Activated CD8-positive, alpha-beta memory T cell treated with anti-CD3 and anti-CD28 coated beads, Interleukin-2, amount 50 U/mL, for 24 hours (primary cell): ENCODE measurements at regions not wholly inside any gene's neighbourhood (a gene's known extent, or its start where the extent isn't known, plus 50 kb on each side); places are given as distances from the start of the nearest gene placed in this dataset.
"Not testable (repeated sequence)": the region's sequence is repeated elsewhere in the genome, so short reads cannot be mapped to it uniquely, and the experiment has no call there.

ENCODE experiments used
- DNase-seq: peaks from one replicate; pipeline ENCODE4 v3.0.0-alpha.2; 2020; ENCODE audit errors: extremely low read depth

- DNase-seq = no peak
Measured at GRCh38 chr10:94125856-94126255, 132.1 kb downstream of the PLCE1 start.

GRCh38 chr10:94129393-94130130 is 135.8 kb downstream of the PLCE1 start:
- DNase-seq = no peak

GRCh38 chr10:94131885-94132284 is 138.2 kb downstream of the PLCE1 start:
- no peak for DNase-seq

- no peak for DNase-seq
Measured at GRCh38 chr10:94133239-94133638, 139.5 kb downstream of the PLCE1 start.

GRCh38 chr10:94137747-94138146 is 144.0 kb downstream of the PLCE1 start:
- no peak for DNase-seq

GRCh38 chr10:94138391-94138790 is 144.7 kb downstream of the PLCE1 start:
- DNase-seq = no peak

- no peak for DNase-seq
Measured at GRCh38 chr10:94143261-94143660, 149.5 kb downstream of the PLCE1 start.

GRCh38 chr10:94146313-94146712 is 152.6 kb downstream of the PLCE1 start:
- DNase-seq = no peak

- DNase-seq = no peak
Measured at GRCh38 chr10:94146746-94147145, 153.0 kb downstream of the PLCE1 start.

- no peak for DNase-seq
Measured at GRCh38 chr10:94149702-94150101, 156.0 kb downstream of the PLCE1 start.

- no peak for DNase-seq
Measured at GRCh38 chr10:94150541-94151184, 156.9 kb downstream of the PLCE1 start.

GRCh38 chr10:94155722-94156271 is 162.1 kb downstream of the PLCE1 start:
- no peak for DNase-seq

- DNase-seq = no peak
Measured at GRCh38 chr10:94156453-94156852, 162.7 kb downstream of the PLCE1 start.

GRCh38 chr10:94165158-94165611 is 171.5 kb downstream of the PLCE1 start:
- not testable (repeated sequence) for DNase-seq

- no peak for DNase-seq
Measured at GRCh38 chr10:94172332-94172731, 178.6 kb downstream of the PLCE1 start.

GRCh38 chr10:94173594-94173993 is 179.9 kb downstream of the PLCE1 start:
- DNase-seq = no peak

GRCh38 chr10:94174838-94175237 is 181.1 kb downstream of the PLCE1 start:
- DNase-seq = no peak

- no peak for DNase-seq
Measured at GRCh38 chr10:94178475-94179253, 184.1 kb downstream of the NOC3L start.

- DNase-seq = no peak
Measured at GRCh38 chr10:94180576-94180975, 182.2 kb downstream of the NOC3L start.

- no peak for DNase-seq
Measured at GRCh38 chr10:94183666-94184264, 179.0 kb downstream of the NOC3L start.

GRCh38 chr10:94186722-94187121 is 176.0 kb downstream of the NOC3L start:
- no peak for DNase-seq

GRCh38 chr10:94192333-94192732 is 170.4 kb downstream of the NOC3L start:
- DNase-seq = no peak
